H1 (cell line): ENCODE measurements at regions not wholly inside any gene's neighbourhood (a gene's known extent, or its start where the extent isn't known, plus 50 kb on each side); places are given as distances from the start of the nearest gene placed in this dataset.

ENCODE experiments used
- CTCF ChIP-seq, 3 experiments: IDR thresholded peaks; 1 replicate in 2 of 3; 2 replicates in 1 of 3; pipeline versions ENCODE4 v1.5.1 to v1.6.1; 2011; ENCODE audit warnings: low read length in 3 of 3, mild to moderate bottlenecking in 3 of 3, inconsistent platforms in 2 of 3, low read depth in 1 of 3, moderate library complexity in 1 of 3; ENCODE audit not compliant: insufficient read depth in 1 of 3; ENCODE audit errors: control extremely low read depth in 1 of 3

GRCh38 chr5:118407958-118408357, 580.4 kb downstream of the DTWD2 start (continued):
- no peak for TF ChIP-seq CTCF (IDR thresholded peaks at IDR 0.05; ENCODE audit: control extremely low read depth in 1 of 3, insufficient read depth in 1 of 3, low read depth in 1 of 3, low read length in 3 of 3)
